ENCODE measurements at regions not wholly inside any gene's neighbourhood (a gene's known extent, or its start where the extent isn't known, plus 50 kb on each side); places are given as distances from the start of the nearest gene placed in this dataset.

DNA sequence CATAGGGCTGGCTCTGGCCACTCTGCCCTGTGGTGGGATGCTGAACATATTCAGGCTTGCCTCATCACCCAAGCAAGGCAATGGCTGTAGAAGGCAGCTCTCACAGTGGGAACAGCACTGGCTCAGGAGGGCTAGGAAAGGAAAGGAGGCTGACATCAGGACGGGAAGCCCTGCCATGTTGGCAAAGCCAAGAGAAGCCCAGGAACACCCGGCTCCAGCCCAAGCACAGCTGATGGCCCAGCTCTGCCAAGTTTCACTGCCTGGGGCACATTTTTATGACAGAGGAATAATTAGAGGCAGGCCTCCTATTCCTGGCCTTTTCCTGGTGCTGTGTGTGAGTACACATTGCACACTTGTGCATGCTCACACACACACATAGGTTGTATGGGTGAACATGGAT, 163.6 kb upstream of the SMIM23 start:
- peak; percentile 12 for DNase-seq (ENCODE audit: low read depth)
- TF ChIP-seq, protein P1, sequence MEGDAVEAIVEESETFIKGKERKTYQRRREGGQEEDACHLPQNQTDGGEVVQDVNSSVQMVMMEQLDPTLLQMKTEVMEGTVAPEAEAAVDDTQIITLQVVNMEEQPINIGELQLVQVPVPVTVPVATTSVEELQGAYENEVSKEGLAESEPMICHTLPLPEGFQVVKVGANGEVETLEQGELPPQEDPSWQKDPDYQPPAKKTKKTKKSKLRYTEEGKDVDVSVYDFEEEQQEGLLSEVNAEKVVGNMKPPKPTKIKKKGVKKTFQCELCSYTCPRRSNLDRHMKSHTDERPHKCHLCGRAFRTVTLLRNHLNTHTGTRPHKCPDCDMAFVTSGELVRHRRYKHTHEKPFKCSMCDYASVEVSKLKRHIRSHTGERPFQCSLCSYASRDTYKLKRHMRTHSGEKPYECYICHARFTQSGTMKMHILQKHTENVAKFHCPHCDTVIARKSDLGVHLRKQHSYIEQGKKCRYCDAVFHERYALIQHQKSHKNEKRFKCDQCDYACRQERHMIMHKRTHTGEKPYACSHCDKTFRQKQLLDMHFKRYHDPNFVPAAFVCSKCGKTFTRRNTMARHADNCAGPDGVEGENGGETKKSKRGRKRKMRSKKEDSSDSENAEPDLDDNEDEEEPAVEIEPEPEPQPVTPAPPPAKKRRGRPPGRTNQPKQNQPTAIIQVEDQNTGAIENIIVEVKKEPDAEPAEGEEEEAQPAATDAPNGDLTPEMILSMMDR (IDR thresholded peaks at IDR 0.05; ENCODE audit: insufficient read depth, low read depth, low read length, missing control alignments): no peak
- H3K4me3 ChIP-seq (ENCODE audit: low read length): no peak overlapping the region

DNA sequence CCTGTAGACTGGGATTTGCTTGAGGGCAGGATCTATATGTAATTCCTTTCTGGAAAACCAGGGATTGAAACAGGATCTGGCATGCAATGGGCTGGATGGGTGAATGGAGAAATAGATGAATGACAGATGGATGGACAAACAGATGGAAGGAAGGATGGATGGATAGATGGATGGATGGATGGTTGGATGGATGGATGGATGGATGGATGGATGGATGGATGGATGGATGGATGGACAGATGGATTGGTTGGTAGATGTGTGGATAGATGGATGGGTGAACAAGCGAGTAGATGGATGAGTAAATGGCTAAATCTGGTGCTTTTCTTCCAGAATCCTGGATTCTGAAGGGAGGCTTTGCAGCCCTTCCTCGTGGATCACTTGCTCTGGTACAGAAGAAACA, 162.5 kb upstream of the SMIM23 start:
- no peak overlapping the region for H3K4me3 ChIP-seq (ENCODE audit: low read length)
- TF ChIP-seq, protein P1 (IDR thresholded peaks at IDR 0.05; ENCODE audit: insufficient read depth, low read depth, low read length, missing control alignments): no peak
- DNase-seq (ENCODE audit: low read depth): no peak

DNA sequence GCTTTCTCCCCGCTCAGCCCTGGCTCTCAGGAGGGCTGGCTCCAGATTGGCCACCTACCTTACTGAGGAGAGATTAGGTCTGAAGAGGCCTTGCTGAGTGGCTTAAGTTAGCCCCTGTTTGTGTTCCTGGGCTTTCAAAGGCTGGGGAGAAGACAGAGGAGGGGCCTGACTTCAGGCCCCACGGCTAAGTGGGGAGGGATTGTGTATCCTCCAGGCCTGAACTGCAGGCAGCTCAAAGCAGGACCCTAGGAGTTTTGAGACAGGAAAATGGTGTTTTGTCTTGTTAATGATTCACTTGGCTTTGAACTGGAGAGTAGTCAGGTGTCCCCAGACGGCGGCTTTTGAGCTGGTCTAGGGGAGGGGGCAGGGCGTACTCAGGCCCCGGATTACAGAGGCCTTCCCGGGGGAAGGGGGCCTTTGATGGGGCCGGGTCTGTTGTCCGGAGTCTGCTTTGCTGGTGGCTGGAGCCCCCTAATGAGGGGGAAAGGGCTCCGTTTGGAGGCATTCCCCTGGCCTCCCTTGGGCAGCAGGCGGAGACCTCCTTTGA, 162.0 kb upstream of the SMIM23 start:
- DNase-seq (ENCODE audit: low read depth): no peak
- no peak overlapping the region for H3K4me3 ChIP-seq (ENCODE audit: low read length)
- TF ChIP-seq, protein P1 (IDR thresholded peaks at IDR 0.05; ENCODE audit: insufficient read depth, low read depth, low read length, missing control alignments): no peak

DNA sequence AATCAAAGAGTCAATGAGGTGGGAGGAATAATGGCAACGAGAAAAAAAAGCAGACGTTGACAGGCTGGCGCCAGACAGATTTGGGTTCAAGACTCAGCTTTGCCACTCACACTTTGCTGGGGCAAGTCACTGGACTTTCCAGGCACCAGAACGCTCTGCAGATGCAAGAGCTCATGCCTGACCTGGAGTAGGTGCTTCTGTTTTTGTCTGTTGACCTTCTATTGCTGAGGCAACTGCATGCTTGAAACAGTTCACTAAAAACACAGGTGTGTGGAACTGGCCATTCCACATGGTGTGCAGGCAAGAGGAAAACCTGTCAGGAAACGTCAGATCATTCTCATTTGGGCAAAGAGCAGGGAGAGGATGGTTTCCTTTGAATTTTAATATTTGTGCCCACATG, 161.2 kb upstream of the SMIM23 start:
- H3K4me3 ChIP-seq (ENCODE audit: low read length): no peak overlapping the region
- TF ChIP-seq, protein P1 (IDR thresholded peaks at IDR 0.05; ENCODE audit: insufficient read depth, low read depth, low read length, missing control alignments): no peak
- no peak for DNase-seq (ENCODE audit: low read depth)

DNA sequence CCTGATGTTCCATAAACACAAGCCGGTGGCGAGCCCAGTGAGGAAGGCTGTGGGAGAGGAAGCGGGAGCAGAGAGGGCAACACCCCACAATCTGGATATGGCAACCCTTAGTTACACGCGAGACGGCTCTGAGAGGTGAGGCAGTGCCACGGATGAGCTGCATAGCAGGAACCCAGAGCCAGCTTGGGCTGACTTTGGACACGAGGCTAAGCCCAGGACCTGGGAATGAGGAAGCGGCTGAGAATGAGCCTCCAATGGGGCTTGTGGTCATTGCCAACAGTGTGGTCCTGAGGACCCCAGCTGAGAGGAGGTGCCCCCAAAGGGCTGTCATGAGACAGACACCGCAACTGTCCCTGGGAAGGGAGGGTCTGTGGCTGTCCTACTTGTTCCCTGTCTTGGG, 160.0 kb upstream of the SMIM23 start:
- no peak overlapping the region for H3K4me3 ChIP-seq (ENCODE audit: low read length)
- TF ChIP-seq, protein P1 (IDR thresholded peaks at IDR 0.05; ENCODE audit: insufficient read depth, low read depth, low read length, missing control alignments): no peak
- no peak for DNase-seq (ENCODE audit: low read depth)

DNA sequence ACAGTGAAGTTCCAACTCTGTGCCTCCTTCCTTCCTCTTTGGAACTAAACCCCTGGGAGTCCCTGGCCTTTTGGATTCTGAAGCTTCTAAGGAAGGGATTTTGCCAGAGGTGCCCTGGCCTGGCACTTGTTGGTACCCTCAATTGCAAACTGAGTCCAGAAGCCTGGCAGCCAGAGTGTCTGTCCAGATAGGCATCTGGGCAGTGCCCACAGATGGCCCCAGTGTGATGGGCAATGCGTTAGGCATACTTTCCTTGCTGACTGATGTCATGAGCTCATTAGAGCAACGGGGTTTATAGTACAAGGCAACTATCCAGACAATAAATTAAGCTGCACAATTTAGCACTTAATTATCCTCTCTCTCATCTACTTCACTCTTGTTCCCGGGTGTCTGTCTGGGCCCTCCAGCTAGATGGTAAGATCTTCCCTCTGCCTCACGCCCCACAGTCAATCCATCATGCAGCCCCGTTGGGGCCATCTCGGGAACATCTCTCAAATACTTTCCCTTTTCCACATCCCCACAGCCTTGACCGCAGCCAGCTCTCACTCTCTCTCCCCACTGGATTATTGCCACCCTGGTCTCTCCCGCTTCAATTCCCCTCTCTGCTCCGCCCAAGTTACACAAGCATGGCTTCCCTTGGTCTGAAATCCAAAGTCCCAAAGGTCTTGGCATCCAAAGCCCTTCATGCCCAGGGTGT, 157.5 kb upstream of the SMIM23 start:
- H3K4me3 ChIP-seq (ENCODE audit: low read length): no peak overlapping the region
- TF ChIP-seq, protein P1 (IDR thresholded peaks at IDR 0.05; ENCODE audit: insufficient read depth, low read depth, low read length, missing control alignments): no peak
- DNase-seq (ENCODE audit: low read depth): no peak

DNA sequence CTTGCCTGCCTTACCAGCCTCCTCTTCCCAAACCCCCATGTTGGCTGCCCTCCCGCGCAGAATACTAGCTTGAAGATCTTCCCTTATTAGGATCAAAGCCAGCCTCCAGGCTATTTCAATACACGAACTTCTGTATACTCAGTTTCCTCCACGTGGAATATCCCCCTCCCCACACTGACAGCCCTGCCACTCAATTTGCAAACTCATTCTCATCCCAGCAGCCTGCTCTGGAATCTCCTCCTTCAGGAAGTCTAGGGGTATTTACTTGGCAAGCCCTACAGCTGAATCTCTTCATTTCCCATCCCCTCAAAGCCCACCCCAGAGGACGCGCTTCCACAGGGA, 157.0 kb upstream of the SMIM23 start:
- no peak for DNase-seq (ENCODE audit: low read depth)
- H3K4me3 ChIP-seq (ENCODE audit: low read length): no peak overlapping the region
- TF ChIP-seq, protein P1 (IDR thresholded peaks at IDR 0.05; ENCODE audit: insufficient read depth, low read depth, low read length, missing control alignments): no peak

Measured in epithelial cell of esophagus (primary cell).